ENCODE measurements at regions not wholly inside any gene's neighbourhood (a gene's known extent, or its start where the extent isn't known, plus 50 kb on each side); places are given as distances from the start of the nearest gene placed in this dataset.

- DNase-seq (ENCODE audit: low spot score): no peak
- in situ Hi-C loops (cut with MboI; ENCODE audit: low sequenced_read_pairs, unreplicated experiment): no loop called here
- TF ChIP-seq CTCF (IDR thresholded peaks at IDR 0.05; ENCODE audit: borderline replicate concordance, control extremely low read depth, extremely low read depth, insufficient read depth, missing control alignments): no peak
These were observed 240.5 kb upstream of the CHAC2 start for GRCh38 chr2:53527056-53527455.

GRCh38 chr2:53519918-53520841, 247.4 kb upstream of the CHAC2 start:
- TF ChIP-seq CTCF (IDR thresholded peaks at IDR 0.05; ENCODE audit: borderline replicate concordance, control extremely low read depth, extremely low read depth, insufficient read depth, missing control alignments): no peak
- in situ Hi-C loops (cut with MboI; ENCODE audit: low sequenced_read_pairs, unreplicated experiment): no loop called here
- no peak for DNase-seq (ENCODE audit: low spot score)

GRCh38 chr2:53517406-53517805, 250.2 kb upstream of the CHAC2 start:
- in situ Hi-C loops (cut with MboI; ENCODE audit: low sequenced_read_pairs, unreplicated experiment): no loop called here
- no peak for TF ChIP-seq CTCF (IDR thresholded peaks at IDR 0.05; ENCODE audit: borderline replicate concordance, control extremely low read depth, extremely low read depth, insufficient read depth, missing control alignments)
- no peak for DNase-seq (ENCODE audit: low spot score)

- in situ Hi-C loops (cut with MboI; ENCODE audit: low sequenced_read_pairs, unreplicated experiment): no loop called here
- TF ChIP-seq CTCF (IDR thresholded peaks at IDR 0.05; ENCODE audit: borderline replicate concordance, control extremely low read depth, extremely low read depth, insufficient read depth, missing control alignments): no peak
- no peak for DNase-seq (ENCODE audit: low spot score)
These were observed 251.0 kb upstream of the CHAC2 start for GRCh38 chr2:53516650-53517049.

GRCh38 chr2:53515435-53516332, 251.9 kb upstream of the CHAC2 start:
- in situ Hi-C loops (cut with MboI; ENCODE audit: low sequenced_read_pairs, unreplicated experiment): no loop called here
- no peak for DNase-seq (ENCODE audit: low spot score)
- TF ChIP-seq CTCF (IDR thresholded peaks at IDR 0.05; ENCODE audit: borderline replicate concordance, control extremely low read depth, extremely low read depth, insufficient read depth, missing control alignments): no peak

- in situ Hi-C loops (cut with MboI; ENCODE audit: low sequenced_read_pairs, unreplicated experiment): no loop called here
- TF ChIP-seq CTCF (IDR thresholded peaks at IDR 0.05; ENCODE audit: borderline replicate concordance, control extremely low read depth, extremely low read depth, insufficient read depth, missing control alignments): no peak
These were observed 254.4 kb upstream of the CHAC2 start for GRCh38 chr2:53513167-53513666.

More at GRCh38 chr2:53513167-53513666, 254.4 kb upstream of the CHAC2 start:
- no peak for DNase-seq (ENCODE audit: low spot score)
